Endometrial microvascular endothelial cells (primary cell): ENCODE measurements at regions not wholly inside any gene's neighbourhood (a gene's known extent, or its start where the extent isn't known, plus 50 kb on each side); places are given as distances from the start of the nearest gene placed in this dataset.
"Not testable (repeated sequence)": the region's sequence is repeated elsewhere in the genome, so short reads cannot be mapped to it uniquely, and the experiment has no call there.

Experiments
- in situ Hi-C: cut with HindIII; loops from 2 replicates; pipeline ENCODE4 v1.10.0; 2017; ENCODE audit warnings: low sequenced_read_pairs, low pct_unique_long_range_greater_than_20kb; ENCODE audit errors: inconsistent ontology term

DNA sequence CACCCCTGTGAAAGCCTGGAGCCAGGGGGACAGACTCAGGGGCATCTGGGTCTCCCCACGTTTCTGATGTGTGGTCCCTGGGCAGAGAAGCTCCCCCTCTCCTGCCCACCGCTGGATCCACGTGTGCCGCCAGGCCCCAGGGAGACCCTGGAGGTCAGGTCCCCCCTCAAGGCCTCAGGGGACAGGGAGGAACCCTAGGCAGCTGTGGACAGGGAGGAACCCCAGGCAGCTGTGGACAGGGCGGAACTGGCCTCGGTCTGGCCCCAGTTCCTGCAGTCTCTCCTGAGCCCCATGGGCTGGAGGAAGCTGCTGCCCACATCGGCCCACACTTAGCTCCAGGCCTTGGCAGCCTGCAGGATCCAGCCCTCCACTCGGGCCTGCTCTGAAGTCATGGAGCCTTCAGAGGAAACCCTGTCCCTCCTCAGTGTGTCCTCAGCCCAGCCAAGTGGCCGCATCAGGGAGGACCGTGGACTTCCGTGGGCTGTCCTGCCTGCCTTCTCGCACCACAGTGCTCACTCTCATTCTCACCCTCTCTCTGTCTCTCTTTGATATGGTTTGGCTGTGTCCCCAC, 127.7 kb downstream of the BRD1 start:
- in situ Hi-C loops, result no loop called here

DNA sequence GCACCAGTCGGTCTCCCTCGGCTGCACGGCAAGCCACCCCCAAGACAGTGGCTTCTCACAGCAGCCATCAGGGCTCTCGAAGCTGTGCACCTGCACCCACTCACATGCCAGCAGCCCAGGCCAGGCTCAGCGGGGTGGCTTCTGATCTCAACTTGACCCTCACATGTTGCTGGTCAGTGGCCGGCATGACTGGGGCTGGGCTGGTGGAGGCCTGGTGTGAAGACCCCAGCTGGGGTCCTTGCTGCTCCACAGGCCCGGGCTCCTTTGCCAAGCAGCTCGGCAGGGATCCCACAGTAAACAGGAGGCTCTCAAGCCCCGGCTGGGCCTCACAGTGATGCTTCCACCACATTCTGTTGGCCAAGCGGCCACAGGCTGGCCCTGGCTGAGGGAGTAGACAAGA, 128.2 kb downstream of the BRD1 start:
- in situ Hi-C loops, result no loop called here

GRCh38 chr22:49698616-49699015, 129.1 kb downstream of the BRD1 start:
- in situ Hi-C loops, result not testable (repeated sequence)

- in situ Hi-C loops, result no loop called here
Measured at GRCh38 chr22:49697047-49697446, 130.6 kb downstream of the BRD1 start.

DNA sequence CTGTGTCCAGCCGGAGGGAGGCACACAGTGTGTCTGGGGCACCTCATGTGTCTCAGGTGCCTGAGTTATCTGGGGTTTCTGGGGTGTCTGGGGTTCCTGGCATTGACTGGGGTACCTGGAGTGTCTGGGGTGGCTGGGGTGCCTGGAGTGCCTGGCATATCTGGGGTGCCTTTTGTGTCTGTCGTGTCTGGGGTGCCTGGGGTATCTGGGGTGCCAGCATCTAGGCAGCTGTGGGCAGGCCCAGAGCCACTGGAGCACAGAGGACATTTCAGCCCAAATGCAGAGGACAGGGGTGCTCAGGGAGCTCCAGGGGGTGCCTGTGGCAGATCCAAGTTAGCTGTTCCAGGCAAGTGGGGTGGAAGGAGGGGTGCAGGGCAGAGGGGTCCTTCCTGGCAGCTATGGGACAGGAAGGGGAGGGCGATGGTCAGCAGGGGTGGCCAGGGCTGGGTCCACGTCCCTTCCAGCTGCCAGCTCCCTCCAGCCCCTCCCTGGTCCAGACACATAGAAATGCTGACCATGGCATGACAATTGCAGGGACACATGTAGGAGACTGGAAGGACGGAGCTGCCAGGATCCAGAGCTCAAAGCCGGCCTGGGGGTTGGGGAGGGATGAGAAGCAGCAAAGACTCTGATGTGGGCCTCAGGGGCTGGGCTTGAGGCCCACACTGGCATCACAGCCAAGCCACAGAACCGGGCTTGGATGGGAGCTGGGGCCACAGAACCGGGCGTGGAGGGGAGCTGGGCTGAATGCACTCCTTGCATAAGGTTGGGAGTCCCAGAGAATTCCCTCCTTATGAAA, 133.0 kb downstream of the BRD1 start:
- in situ Hi-C loops, result no loop called here

- in situ Hi-C loops, result no loop called here
Measured at GRCh38 chr22:49693848-49694247, 133.8 kb downstream of the BRD1 start.

GRCh38 chr22:49693416-49693815, 134.3 kb downstream of the BRD1 start:
- in situ Hi-C loops, result no loop called here

DNA sequence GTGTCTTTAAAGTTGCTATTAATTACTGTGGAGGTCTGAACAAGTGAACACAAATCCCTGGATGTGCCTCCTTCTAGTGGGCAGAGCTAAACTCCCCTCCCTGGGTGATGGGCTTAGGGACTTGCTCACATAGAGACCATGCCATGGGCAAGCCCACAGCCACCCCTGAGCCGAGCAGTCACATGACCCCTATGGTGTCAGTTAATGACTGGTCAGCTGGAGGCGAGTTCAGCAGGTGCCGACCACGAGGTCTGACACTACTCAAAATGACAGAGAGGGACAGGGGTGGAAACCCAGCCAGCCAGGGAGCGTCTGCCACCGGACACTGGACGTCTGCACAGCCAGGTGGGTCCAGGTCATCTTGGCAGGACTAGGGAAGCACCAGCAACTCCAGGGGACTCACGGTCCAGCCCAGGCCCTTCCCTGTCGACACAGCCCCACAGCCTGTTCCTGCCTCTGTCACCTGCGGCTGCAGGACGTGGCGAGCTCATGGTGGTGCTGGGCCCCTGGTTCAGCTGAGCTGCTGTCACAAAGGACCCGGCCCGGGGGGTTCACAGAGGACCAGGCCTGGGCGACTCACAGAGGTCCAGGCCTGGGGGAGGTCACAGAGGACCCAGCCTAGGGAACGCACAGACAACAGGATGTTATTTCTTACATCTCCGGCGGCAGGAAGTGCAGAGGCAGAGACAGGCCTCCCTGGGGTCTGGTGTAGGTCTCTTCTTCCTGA, 135.0 kb downstream of the BRD1 start:
- in situ Hi-C loops, result no loop called here

GRCh38 chr22:49691256-49691655, 136.4 kb downstream of the BRD1 start:
- in situ Hi-C loops, result no loop called here

GRCh38 chr22:49690454-49690853, 137.2 kb downstream of the BRD1 start:
- in situ Hi-C loops, result no loop called here

DNA sequence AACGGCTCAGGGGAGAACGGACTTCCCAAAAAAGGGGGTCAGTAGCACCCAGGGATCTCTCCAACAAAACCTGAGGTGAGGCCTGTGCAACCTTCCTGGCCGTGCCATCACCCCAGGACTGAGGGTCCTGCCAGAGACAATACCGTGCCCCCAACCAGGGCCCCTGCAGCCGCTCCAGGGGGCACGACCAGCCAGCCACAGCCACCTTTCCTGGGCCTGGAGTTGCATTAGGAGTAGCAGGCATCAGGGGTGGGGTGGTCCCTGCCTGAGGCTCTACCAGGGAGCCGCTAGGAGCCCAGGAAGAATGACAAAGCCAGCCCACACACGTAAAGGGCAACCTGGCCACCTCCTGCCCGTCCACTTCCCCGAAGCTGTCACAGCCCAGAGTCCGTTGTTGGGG, 137.8 kb downstream of the BRD1 start:
- in situ Hi-C loops, result no loop called here

DNA sequence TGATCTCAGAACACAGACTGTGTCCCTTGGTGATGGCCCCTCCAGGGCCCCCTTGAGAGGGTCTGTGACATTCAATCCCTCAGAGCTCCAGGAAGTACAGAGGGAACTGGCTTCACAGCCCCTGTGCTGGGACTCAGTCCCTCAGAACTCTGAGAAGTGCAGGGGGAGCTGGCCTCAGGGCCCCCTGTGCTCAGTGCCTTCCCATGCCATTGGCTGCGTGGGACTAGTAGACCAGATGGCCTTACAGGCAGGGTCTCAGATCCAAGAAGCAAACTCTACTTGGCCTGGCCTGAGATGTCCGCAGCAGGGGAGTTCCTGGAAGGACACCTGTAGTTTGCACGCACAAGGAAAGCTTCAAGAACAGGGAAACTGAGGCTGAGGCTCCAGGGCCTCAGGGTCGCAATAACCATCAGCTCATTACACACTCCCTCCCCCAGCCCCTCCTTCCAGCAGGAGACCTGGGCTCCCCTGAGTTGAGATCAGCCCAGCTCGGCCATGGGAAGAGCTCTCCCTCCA, 138.4 kb downstream of the BRD1 start:
- in situ Hi-C loops, result no loop called here

GRCh38 chr22:49688516-49689254, 139.0 kb downstream of the BRD1 start:
- in situ Hi-C loops, result no loop called here

GRCh38 chr22:49687786-49688515, 139.7 kb downstream of the BRD1 start:
- in situ Hi-C loops, result no loop called here

- in situ Hi-C loops, result no loop called here
Measured at GRCh38 chr22:49687333-49687732, 140.3 kb downstream of the BRD1 start.

- in situ Hi-C loops, result no loop called here
Measured at GRCh38 chr22:49686495-49687219, 141.0 kb downstream of the BRD1 start.

DNA sequence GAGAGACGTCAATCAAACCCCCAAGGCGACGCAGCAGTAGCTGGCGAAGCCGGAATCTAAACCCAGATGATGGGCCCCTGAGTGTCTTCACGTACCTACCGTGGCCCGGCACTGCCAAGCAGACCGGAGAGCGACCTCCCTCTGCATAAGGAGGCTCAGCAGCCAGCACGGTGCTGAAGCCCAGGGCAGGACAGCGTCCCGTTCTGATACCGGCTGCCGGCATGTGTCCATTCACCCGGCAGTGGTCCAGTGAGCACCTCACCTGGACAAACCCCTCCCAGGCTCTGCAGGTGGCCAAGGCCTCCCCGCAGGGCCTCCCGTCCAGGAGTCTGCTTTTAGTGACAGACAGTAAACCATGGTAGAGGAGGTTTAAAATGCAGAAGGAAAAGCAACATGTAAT, 142.0 kb downstream of the BRD1 start:
- in situ Hi-C loops, result no loop called here

DNA sequence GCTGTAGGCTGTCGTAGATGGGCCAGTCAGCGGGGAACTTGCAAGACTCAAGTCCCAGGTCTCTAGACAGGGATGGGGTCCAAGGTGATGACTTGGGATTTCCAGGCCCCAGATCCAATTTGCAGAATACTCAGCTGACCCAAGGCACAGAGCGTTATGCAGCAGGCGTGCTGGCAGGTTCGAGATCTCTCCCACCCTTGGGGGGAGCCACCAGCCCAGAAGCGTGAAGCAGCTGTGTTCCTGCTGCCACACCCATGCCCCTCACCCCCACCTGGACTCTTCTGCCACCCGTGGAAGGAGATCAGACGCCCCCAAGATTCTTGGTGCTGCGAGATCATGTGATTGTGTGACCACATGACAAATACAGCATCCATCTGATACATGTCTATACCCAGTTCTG, 142.6 kb downstream of the BRD1 start:
- in situ Hi-C loops, result no loop called here
